ENCODE measurements at regions not wholly inside any gene's neighbourhood (a gene's known extent, or its start where the extent isn't known, plus 50 kb on each side); places are given as distances from the start of the nearest gene placed in this dataset.

DNA sequence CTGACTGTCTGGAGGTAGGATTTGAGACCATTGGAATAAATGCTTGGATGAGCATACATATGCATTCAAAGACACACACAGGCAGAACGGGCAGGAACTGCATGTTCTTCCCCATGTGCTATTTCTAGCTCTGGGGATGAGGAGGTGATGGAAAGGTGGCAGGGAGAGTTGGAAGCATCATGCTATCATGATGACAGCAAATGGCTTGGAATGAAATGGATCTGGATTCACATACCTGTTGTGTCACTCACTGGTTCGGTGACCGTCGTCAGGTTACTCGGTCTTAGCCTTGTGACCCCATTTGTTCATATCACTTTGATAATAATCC, 627.9 kb upstream of the KIRREL3 start:
- TF ChIP-seq, protein P1, sequence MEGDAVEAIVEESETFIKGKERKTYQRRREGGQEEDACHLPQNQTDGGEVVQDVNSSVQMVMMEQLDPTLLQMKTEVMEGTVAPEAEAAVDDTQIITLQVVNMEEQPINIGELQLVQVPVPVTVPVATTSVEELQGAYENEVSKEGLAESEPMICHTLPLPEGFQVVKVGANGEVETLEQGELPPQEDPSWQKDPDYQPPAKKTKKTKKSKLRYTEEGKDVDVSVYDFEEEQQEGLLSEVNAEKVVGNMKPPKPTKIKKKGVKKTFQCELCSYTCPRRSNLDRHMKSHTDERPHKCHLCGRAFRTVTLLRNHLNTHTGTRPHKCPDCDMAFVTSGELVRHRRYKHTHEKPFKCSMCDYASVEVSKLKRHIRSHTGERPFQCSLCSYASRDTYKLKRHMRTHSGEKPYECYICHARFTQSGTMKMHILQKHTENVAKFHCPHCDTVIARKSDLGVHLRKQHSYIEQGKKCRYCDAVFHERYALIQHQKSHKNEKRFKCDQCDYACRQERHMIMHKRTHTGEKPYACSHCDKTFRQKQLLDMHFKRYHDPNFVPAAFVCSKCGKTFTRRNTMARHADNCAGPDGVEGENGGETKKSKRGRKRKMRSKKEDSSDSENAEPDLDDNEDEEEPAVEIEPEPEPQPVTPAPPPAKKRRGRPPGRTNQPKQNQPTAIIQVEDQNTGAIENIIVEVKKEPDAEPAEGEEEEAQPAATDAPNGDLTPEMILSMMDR (IDR thresholded peaks at IDR 0.05), result no peak
- TF ChIP-seq POLR2AphosphoS5 (IDR thresholded peaks at IDR 0.05) (no peak), EP300 (IDR thresholded peaks at IDR 0.05) (no peak), POLR2A (IDR thresholded peaks at IDR 0.05) (no peak)

All from suprapubic skin (tissue), 4 donors.